Spinal cord (tissue), 9 donors: ENCODE measurements at regions not wholly inside any gene's neighbourhood (a gene's known extent, or its start where the extent isn't known, plus 50 kb on each side); places are given as distances from the start of the nearest gene placed in this dataset.
A peak's percentile ranks its signal among the peaks of the same experiment; 100 is the strongest.

Source experiments
- DNase-seq, 6 donors: peaks; one replicate each; pipeline versions ENCODE4 v3.0.0 to v3.0.0-alpha.2; 2013 to 2015; ENCODE audit warnings: low spot score in 6 of 6, low read depth in 4 of 6
- H3K27ac ChIP-seq: one replicate; pipeline ENCODE4 v1.5.1; 2013; ENCODE audit warnings: low read depth, low read length, control low read depth
- H3K27me3 ChIP-seq: one replicate; pipeline ENCODE4 v1.6.1; 2013; ENCODE audit warnings: low read length; ENCODE audit not compliant: control insufficient read depth, insufficient read depth
- H3K36me3 ChIP-seq: one replicate; pipeline ENCODE4 v1.6.1; 2013; ENCODE audit warnings: low read length; ENCODE audit not compliant: control insufficient read depth, insufficient read depth
- H3K4me1 ChIP-seq: one replicate; pipeline ENCODE4 v1.6.1; 2013; ENCODE audit warnings: low read length; ENCODE audit not compliant: control insufficient read depth, insufficient read depth
- H3K4me3 ChIP-seq: one replicate; pipeline ENCODE4 v1.5.1; 2013; ENCODE audit warnings: low read depth, low read length, control low read depth
- H3K9me3 ChIP-seq: one replicate; pipeline ENCODE4 v1.6.1; 2013; ENCODE audit warnings: low read length; ENCODE audit not compliant: control insufficient read depth, insufficient read depth
- WGBS: methylation state at CpG from one replicate; pipeline ENCODE4 v1.1.5; 2013; ENCODE audit warnings: missing lambda C conversion rate; ENCODE audit not compliant: insufficient coverage; 5-methylcytosine and 5-hydroxymethylcytosine counted together
- donor health status: healthy.

DNA sequence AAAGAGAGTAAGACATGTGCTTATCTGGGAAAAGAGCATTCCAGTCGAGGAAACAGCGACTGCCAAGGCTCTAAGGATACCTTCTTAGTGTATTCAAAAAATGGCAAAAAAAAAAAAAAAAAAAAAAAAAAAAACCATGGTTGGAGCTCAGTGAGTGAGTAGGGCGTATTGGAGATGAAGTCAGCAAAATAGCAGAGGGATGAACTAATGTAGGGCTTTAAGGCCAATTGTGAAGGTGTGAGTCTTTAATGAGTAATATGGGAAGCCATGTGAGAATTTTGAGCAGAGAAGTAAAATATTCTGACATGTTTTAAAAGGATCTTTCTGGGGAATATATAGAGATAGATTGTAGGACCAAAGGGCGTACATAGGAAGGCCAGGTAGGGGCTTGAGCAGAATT is 498.6 kb upstream of the ISX start:
- DNase-seq: no peak
- 84% methylated on average over 2 of the region's 4 CpGs for WGBS
- Histone ChIP-seq H3K4me1 (no peaks in the 10 kb centered on the region), H3K27me3 (no peaks in the 10 kb centered on the region), H3K4me3 (no peak overlapping the region), H3K36me3 (no peaks in the 10 kb centered on the region), H3K9me3 (no peaks in the 10 kb centered on the region), H3K27ac (no peak overlapping the region)

DNA sequence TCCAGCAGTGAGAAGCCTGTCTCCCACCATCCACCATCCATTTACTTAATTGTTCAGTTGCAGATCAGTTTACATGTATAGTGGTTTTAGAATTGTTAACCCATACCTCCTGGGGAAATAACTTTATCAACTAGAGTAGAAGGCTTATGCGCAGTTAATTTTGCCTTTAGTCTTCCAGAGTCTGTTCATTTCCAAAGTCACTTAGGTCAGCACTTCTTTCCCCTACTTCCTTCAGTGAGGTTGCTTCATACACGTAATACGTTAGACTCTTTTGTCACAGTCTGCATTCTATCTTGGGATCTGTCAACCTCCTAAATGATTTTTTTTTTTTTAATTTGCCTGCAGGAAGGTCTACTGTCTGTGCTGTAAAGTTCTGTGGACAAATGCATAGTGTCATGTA is 495.6 kb upstream of the ISX start:
- H3K27me3 ChIP-seq: no peaks in the 10 kb centered on the region
- no CpG with 5 or more reads among the region's 3 CpGs for WGBS
- peak in 1 of 6 donors; percentile 36 for DNase-seq
- no peaks in the 10 kb centered on the region for H3K36me3 ChIP-seq
- H3K27ac ChIP-seq: no peak overlapping the region
- no peaks in the 10 kb centered on the region for H3K4me1 ChIP-seq
- H3K9me3 ChIP-seq: no peaks in the 10 kb centered on the region
- no peak overlapping the region for H3K4me3 ChIP-seq

DNA sequence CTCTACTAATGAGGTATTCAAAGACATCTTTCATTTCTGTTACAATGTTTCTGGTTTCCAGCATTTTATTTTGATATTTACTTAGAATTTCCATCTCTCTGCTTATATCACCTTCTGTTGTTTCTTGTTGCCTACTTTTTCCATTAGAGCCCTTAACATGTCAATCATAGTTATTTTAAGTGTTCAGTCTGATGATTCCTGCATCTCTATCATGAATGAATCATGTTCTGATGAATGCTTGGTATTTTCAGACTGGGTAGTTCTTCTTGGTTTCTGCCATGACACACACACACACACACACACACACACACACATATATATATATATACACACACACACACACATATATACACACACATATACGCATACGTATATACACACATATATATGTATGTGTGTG is 486.4 kb upstream of the ISX start:
- no peak overlapping the region for H3K27ac ChIP-seq
- H3K4me3 ChIP-seq: no peak overlapping the region
- H3K27me3 ChIP-seq: no peaks in the 10 kb centered on the region
- H3K36me3 ChIP-seq: no peaks in the 10 kb centered on the region
- H3K9me3 ChIP-seq: no peaks in the 10 kb centered on the region
- no peak for DNase-seq
- no CpG with 5 or more reads among the region's 2 CpGs for WGBS
- no peaks in the 10 kb centered on the region for H3K4me1 ChIP-seq

DNA sequence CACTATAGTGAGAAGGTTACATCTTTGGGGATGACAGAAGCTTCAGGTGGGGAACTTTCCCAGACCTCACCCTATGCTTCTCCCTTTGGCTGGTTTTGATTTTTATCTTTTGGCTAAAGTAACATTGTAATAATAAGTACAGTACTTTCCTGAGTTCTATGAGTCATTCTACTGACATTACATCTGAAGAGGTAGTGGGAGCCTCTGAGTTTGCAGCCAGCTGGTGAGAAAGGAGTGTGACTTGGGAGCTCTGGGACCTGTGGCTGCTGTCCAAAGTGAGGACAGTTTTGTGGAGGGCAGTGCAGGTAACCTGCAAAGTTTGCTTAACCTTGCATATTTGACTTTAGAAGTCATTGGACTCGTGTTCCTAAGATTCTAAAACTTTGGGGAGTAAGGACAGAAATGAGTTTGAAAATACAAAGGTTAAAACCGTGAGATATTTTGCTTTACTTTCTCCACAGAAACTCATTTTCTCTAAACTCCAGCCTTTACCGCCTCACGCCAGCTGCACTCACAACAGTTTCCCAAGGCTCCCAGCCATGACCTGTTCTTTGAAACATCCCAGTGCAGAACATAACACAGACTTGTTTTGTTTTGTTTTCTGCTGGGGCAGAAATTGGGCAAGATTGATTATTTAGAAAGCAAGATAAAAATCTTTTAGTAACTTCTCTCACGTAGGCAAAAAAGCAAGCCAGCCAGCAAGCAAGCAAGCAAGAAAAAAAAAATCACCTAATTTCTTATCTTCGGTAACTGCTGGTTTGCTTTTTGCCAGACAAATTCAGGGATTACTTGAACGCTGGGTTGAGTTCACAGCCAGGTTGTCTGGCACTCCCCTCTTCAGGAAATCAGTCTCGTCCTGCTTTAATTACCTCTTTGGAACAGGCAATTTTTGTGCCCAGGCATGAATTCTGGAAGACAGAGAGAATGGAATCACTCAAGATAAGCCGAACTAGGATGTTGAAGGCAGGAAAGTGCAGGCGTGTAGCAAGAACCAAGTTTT is 478.3 kb upstream of the ISX start:
- WGBS: 23% methylated on average over 4 of the region's 10 CpGs
- no peak overlapping the region for H3K27ac ChIP-seq

DNA sequence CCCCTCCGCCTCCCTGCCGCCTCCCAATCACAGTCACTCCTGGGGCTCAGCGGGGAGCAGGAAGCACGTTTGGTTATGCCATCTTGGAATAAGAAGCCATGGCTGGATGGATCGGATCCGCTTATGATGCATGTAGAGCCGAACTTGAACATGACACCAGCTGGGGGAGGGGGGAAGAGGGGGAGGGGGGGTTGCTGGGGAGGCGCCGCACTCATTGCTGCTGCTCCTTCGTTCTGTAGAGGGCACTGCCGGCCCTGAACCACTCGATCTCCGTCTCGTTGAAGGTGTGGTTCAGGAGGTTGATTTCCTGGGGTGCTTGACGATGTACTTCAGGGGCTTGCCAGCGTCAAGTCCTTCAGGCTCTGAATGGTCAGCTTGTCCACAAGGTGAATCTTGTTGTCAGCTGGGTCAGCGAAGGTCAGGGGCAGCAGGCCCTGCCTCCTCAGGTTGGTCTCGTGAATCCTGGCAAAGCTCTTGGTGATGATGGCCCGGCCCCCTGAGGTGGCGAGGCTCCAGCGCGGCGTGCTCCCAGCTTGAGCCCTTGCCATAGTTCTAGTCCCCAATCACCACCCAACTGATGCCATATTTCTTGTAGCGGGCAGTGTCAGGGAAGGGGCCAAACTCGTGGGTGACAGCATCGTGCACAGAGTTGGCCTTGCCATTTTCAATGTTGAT is 476.9 kb upstream of the ISX start:
- no peaks in the 10 kb centered on the region for H3K27me3 ChIP-seq
- WGBS: 92% methylated on average over 17 of the region's 26 CpGs
- H3K4me1 ChIP-seq: peaks cover 2% of the 10 kb centered on the region
- H3K4me3 ChIP-seq: no peak overlapping the region
- H3K9me3 ChIP-seq: no peaks in the 10 kb centered on the region
- no peak overlapping the region for H3K27ac ChIP-seq
- H3K36me3 ChIP-seq: no peaks in the 10 kb centered on the region
- no peak for DNase-seq

More for the DNA sequence above, 478.3 kb upstream of the ISX start:
- Histone ChIP-seq H3K4me3 (no peak overlapping the region), H3K9me3 (no peaks in the 10 kb centered on the region), H3K27me3 (no peaks in the 10 kb centered on the region), H3K4me1 (peaks cover 2% of the 10 kb centered on the region), H3K36me3 (no peaks in the 10 kb centered on the region)
- peak in 1 of 6 donors; percentile 22 for DNase-seq

DNA sequence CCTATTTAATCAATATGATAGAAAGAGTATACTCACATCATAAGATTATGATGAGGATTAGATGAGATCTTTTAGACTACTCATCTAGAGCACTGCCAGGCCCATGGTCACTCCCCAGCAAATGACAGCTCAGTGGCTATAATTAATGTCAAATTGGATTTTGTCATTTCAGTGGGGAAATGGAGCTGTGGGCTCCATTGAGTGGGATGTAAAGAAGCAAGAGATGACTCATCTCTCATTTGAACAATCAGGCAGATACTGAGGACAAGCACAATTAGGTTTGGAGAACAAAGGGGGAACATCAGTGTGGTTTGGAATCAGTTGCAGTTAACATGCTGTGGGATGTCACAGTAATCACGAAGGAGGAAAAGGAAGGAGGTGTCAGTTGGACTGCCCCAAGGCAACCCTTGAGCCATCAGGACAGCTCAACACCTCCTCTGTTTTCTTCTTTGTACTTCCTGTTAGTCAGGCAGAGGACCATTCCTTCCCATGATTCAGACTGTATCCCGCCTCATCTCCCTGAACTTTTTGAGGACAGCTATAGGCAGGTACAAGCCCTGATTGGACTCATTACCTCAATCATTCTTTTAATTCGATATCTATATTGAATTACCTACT is 473.7 kb upstream of the ISX start:
- no peak for DNase-seq

DNA sequence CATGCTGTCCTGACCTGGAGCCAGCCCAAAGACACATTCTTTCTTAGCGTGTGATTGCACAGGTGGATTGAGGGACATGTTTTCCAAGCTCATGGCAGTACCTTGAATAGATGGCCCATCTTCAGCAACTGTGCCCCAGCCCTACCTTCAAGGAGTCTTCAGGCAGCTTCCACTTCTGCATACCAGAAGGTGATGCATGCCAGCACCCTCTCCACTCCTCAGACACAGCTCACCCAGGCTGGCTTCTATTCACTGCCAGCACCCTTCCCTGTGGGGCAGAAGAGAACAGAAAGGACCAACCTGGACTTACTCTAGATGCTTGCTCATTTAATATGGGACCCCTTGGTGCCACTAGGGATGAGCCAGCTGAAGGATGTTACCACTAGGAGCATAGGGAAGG is 466.4 kb upstream of the ISX start:
- DNase-seq: no peak
- Histone ChIP-seq H3K9me3 (no peaks in the 10 kb centered on the region), H3K36me3 (no peaks in the 10 kb centered on the region), H3K27me3 (no peaks in the 10 kb centered on the region), H3K4me1 (no peaks in the 10 kb centered on the region), H3K27ac (no peak overlapping the region), H3K4me3 (no peak overlapping the region)
- 90% methylated on average over 1 of the region's 1 CpG for WGBS

More for the DNA sequence above, 473.7 kb upstream of the ISX start:
- Histone ChIP-seq H3K9me3 (no peaks in the 10 kb centered on the region), H3K27ac (no peak overlapping the region), H3K27me3 (no peaks in the 10 kb centered on the region), H3K4me1 (peaks cover 2% of the 10 kb centered on the region), H3K36me3 (no peaks in the 10 kb centered on the region), H3K4me3 (no peak overlapping the region)
- WGBS: 33% methylated on average over 1 of the region's 3 CpGs

DNA sequence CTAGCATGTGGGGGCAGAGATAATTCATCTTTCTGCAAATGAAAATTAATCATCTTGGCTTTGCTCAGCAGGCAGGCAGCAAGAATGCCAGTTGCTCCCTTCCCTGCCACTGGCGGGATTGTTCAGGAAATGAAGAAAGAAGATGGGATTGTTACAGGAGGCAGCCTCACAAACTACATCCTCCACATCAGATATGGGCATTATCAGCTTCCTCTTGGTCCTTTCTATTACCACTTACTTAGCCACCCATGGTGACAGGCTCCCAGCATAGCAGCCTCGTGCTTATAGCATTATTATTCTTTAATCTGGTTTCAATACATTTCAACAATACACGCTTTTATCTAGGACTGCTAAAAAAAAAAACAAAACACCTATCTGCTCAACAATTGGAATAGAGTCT is 461.6 kb upstream of the ISX start:
- no peak overlapping the region for H3K4me3 ChIP-seq
- DNase-seq: no peak
- WGBS: 20% methylated on average over 1 of the region's 3 CpGs

DNA sequence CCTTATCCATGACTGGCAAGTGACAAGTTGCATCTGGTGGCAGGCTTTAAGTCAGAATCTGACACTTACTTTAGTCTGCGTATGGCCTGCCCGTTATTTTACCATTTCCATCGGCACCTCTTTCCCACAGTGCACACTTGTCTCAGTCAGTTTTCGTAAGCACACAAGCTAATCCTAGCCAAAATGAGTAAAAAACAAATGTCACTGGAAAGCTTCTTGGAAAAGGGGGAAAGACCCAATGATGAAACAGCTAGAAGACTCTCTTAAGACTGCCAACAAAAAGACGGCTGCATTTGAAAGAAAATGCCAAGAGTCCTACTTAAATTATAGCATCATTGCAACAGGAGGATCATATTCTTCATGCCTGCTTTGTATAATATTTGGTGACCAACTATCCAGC is 457.9 kb upstream of the ISX start:
- Histone ChIP-seq H3K27ac (no peak overlapping the region), H3K4me1 (no peaks in the 10 kb centered on the region), H3K36me3 (no peaks in the 10 kb centered on the region), H3K27me3 (no peaks in the 10 kb centered on the region), H3K4me3 (no peak overlapping the region), H3K9me3 (no peaks in the 10 kb centered on the region)
- 94% methylated on average over 2 of the region's 5 CpGs for WGBS
- DNase-seq: peak in 1 of 6 donors; percentile 67

More for the DNA sequence above, 461.6 kb upstream of the ISX start:
- Histone ChIP-seq H3K9me3 (no peaks in the 10 kb centered on the region), H3K27ac (no peak overlapping the region), H3K27me3 (no peaks in the 10 kb centered on the region), H3K4me1 (no peaks in the 10 kb centered on the region), H3K36me3 (no peaks in the 10 kb centered on the region)
